TTC549 (cell line): ENCODE measurements at regions not wholly inside any gene's neighbourhood (a gene's known extent, or its start where the extent isn't known, plus 50 kb on each side); places are given as distances from the start of the nearest gene placed in this dataset.

Experiments used
- FAIRE-seq: peaks from 2 replicates; lab custom pipeline; 2012; peaks lifted over from hg19 to GRCh38; lab: Jason Lieb, UNC

DNA sequence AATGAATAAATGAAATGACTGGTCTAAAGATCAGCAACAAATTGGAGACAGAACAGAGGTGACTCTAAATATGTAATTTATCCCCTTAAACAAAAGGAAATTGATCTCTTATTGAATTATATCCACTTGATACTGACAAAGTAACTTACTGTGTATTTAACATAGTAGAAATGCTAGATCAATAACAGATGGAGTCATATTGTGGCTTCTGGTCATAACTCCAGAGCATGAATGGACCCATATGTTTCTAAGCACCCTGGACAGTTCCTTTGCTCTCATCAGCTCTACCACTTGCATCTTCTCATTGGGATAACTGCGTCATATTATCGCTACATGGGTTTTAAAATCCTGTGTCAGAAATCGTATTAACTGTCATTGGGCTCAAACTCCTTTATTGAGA lies 222.3 kb downstream of the ETS1 start:
- FAIRE-seq: no peak

DNA sequence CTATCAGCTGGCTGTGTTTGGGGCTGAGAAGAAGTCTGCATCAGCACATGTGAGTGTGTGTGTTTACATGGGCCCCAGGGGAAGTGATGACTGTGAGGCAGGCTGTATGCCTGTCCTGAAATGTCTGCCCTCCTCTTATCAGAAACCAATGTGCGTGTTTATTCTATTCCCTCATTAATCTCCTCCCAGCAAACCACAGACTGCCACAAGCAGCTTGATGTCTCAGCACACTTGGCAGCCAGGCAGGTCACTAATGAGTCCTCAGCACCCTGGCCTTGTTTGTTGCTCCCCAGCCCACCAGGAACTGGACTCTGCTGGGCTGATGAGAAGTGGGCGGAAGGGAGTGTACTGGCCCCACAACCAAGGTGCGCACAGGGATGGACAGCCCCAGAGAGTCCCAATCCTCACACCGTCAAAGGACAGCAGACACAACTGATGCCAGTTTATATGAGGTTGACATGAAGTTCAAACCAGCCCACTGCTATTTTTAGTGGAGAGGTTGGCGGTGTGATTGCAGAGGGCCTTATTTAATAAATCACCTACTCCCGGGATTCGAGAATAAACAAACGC lies 225.8 kb downstream of the ETS1 start:
- FAIRE-seq: no peak

- FAIRE-seq: no peak
Observed at GRCh38 chr11:128359515-128359914, 227.8 kb downstream of the ETS1 start.

DNA sequence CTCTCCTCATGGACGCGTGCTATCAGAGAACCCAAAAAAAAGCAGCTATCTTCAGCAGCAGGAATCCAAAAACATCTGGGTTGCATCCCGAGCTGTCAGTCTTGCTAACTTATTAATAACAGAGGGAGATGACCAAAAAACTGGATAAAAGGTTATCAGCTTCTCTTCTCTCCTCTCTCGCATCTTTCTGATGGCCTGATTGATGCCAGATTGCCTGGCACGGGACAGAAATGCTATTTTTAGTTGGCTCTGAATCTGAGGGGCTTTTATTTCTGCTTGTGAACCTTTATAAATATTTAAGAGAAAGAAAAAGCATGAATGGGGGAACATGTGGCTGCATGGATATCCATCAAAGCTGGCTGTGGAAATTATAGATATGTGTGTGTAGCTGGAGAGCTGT lies 230.3 kb downstream of the ETS1 start:
- FAIRE-seq: no peak

- FAIRE-seq: no peak
Observed at GRCh38 chr11:128355558-128355957, 231.8 kb downstream of the ETS1 start.

- FAIRE-seq: no peak
Observed at GRCh38 chr11:128354476-128354875, 232.9 kb downstream of the ETS1 start.

- FAIRE-seq: no peak
Observed at GRCh38 chr11:128351168-128351567, 236.2 kb downstream of the ETS1 start.

DNA sequence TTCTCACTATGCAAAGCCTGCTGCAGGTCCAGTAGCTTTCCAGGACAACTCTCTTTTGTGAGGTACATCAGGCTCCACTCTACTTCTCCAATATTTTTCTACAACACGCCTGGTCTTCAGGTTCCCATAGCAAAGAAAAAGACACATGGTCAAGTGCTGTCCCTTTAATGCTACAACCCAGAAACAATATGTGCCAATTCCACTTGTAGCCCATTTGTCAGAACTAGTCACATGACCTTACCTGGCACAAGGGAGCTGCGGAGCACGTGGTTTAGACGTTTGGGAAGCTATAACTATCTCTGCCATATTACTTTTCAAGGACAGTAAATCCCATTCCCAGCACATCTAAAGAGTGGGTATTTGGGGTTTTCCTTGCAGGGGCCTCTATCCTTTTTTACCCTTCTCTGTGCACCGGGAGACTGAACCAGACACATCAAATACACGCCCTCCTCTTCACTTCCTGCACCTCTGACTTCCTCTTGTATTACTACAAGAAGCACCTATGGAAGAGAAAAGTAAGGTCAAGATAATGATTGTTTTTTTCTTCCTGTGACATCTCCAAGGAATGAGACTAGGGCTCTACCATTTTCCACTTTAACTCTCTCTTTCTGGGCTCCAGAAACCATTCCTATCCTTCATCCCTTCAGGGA lies 237.6 kb downstream of the ETS1 start:
- no peak for FAIRE-seq

DNA sequence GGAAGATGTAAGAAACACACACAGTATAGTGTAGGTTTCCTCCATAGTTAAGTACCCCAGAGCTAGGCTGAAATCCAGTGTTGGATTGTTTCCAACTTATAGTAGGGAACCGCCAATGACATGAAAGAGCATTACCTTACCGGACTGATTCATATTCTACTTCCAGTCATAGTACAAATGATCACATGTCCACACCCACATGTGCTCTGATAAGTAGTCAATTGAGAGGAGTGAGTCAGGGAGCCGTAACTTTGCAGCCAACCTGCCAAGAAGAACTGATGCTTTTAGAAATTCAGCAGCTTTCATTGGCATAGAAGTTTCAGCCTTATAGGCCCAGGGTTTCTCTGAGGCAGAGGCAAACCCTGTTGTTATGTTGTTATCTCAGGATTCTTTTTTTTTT lies 240.6 kb downstream of the ETS1 start:
- no peak for FAIRE-seq

GRCh38 chr11:128345316-128345715 lies 242.0 kb downstream of the ETS1 start:
- FAIRE-seq: no peak

DNA sequence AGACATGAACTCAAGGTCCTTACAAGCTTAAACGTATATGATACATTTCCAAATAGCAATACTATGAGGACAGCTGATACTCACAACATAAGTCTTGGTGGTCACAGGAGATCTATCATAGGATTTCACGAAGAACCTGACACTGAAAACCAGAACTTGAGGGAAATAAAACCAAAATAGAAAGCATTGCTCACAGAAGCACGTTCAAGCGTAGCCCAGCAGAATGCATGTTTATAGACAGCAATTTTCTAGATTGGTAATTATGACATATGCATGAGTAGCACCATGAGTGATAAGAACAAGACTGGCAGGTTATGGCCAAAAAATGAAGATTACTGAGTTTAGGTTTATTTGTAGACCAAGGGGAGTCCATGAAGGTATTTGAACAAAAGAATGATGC lies 243.5 kb downstream of the ETS1 start:
- FAIRE-seq: no peak

GRCh38 chr11:128343135-128343514 lies 244.2 kb downstream of the ETS1 start:
- FAIRE-seq: no peak

DNA sequence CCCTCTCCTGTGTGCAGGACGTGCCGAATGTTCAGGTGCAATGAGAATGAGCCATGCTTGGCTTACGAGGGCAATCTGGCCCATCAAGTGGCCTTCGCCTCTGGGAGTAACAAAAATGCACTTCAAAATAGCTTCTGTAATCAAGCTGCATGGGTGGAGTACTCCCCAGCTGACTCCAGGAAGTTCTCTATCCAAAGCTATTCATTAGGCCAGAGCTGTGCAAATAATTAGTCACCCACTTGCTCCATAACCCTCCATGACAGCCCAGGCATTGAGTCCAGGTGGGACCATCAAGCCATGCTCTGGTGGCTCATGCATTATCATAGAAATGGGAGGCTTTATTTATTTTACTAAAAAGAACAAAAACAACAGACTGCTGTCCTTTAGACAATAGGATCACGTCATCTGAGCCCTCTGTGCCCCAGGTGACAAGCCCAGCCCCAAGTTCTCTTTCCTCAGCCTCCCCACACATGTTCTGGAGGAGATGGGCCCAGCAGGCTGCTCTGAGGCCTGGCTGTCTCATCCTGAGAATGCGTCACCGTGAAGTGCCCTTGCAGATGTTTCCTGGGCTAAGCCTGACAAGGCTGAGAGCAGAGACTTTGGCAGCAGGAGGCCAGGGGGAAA lies 244.7 kb downstream of the ETS1 start:
- FAIRE-seq: no peak

DNA sequence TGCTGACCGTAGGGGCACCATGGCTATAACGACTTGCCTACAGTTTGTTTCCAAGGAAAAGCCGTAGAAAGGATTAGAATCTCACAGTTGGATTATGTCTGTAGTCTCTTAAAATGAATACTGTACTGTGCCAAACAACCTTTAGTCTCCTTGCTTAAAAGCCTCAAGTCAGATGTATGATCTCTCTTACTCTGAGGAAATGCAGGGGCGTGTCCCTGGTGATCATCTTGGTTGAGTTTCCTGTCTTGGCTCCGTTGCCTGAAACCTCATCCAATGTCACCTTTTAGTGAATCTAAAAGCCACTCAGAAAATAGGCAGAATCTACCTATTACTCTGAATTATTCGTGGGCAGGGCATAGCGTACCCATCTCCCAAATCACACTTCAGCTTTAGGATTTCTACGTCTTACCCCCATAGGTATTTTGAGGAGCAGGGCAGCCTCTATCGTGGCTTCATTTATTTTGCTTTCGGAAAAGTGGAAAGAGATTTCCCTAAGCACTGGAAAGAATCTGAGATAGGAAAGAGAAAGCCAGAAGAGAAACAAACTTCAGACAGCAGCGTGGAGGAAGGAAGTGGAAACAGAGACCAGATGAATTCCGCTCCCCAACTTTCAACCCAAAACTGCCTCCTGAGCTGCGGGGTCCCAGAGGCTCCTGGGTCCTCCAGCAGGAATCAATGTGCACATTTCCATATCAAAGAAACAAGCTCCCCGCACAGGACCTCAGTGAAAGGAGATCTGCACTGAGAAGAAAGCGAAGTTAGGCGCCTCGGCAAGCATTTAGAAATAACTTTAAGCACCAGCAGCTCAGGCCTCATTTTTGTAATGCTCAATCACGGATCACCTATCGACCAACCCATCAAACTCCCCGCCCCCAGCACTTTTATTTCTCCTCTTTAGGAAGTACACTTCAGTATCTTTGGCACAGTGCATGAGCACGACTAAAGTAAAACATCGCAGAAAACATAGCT lies 245.8 kb downstream of the ETS1 start:
- FAIRE-seq: no peak

- FAIRE-seq: no peak
Observed at GRCh38 chr11:128339792-128340191, 247.6 kb downstream of the ETS1 start.

- FAIRE-seq: no peak
Observed at GRCh38 chr11:128338811-128339210, 248.5 kb downstream of the ETS1 start.

DNA sequence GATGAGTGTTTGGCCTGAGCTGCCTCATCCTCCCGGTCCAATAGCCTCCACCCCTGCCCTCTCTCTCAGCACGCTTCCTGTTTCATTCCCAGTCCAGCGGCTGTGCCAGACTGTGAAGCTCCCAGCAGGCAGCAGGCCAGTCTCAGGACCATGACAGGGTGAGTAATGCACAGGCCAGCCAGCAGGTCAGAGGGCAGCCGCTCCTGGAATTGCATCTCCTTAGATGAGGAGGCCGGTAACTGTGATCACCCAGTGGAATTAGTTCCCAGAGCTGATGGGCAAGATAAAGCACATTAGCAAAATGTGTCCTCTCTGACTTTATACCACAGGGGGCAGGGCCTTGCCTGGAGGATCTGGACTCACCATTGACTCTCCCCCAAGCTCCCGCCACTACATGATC lies 251.2 kb downstream of the ETS1 start:
- no peak for FAIRE-seq

DNA sequence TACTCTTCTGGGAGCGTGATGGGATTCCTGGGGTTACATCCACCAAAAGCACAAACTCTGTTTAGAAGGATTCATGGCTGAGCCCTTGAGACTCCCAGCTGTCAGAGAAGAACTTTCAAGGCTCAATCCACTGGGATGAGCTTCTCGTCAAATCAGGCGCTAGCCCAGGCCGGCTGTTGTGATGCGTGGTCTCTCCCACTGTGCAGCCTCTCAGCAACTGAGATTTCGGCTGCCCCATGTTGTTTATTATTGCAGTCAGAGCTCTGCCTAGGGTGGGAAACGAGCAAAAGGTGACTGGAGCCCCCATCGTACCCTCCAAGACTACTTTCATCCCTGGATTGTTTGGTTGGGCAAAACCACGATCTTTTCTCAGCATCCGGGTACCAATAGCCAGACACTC lies 251.6 kb downstream of the ETS1 start:
- FAIRE-seq: no peak

DNA sequence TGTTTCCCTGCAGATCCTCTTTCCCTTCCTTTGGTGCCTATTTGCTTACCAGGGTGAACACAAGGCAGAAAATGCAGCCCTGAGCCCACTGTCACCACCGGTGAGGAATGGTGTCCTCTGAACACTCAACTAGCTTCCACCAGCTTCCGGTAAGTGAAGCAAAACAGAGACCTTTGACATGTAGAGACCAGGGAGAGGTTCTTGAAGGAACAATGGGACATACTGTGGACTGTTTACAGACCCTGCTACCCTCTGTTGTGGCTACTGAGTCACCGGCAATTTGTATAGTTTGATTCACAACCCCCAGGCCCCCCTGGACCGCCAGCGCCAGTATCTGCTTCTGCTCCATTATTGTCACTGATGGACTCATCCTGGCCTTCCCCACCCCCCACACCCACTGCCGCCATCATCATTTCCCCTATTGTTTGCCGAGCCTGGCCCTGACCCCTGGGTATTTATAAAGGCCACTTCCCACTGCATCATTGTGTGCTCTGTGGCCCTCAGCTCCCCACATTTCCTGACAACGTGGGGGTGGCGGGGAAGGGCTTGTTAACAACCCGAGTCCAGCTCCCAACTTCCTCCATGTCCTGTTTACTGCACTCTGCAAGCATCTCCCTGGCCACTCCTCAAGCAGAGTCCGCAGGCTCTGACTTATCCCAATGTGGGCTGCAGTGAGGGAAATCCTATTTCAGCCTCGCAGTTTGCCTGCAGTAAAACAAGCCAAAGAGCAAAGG lies 252.9 kb downstream of the ETS1 start:
- FAIRE-seq: no peak

GRCh38 chr11:128331317-128331716 lies 256.0 kb downstream of the ETS1 start:
- FAIRE-seq: no peak

GRCh38 chr11:128330203-128330602 lies 257.2 kb downstream of the ETS1 start:
- FAIRE-seq: no peak

DNA sequence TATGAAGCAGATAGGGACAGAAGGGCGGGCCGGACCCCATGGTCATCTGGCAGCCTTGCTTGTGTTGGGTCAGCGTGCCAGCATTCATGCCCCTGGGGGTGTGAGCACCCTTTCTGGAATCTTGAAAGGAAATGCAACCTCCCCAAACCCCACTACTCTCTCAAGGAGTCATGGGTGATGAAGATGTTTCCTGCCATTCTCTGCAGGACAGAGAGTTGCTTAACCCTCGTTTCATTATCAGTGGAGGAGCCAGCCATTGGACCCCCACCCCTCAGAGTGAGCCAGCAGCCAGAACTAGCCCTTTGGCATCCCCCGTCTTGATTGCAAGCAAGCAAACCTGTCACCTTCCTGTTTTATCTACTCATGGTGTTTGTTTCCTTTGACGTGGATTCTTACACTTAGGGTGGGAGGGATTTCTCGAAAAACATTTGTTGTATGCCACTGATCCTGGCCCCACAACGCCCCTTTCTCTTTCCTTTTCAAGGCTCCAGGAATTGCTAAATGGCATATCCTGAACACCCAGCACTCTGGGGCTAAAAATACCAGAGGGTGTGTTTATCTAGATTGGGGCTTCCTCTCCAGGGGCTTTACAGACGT lies 258.3 kb downstream of the ETS1 start:
- FAIRE-seq: no peak
